ENCODE measurements at regions not wholly inside any gene's neighbourhood (a gene's known extent, or its start where the extent isn't known, plus 50 kb on each side); places are given as distances from the start of the nearest gene placed in this dataset.

- TF ChIP-seq ZBTB7A (IDR thresholded peaks at IDR 0.05; ENCODE audit: low read depth), result no peak
- no peak for TF ChIP-seq EP300 (IDR thresholded peaks at IDR 0.05; ENCODE audit: borderline replicate concordance)
- no peak for TF ChIP-seq TAF1 (IDR thresholded peaks at IDR 0.05; ENCODE audit: low read depth)
- TF ChIP-seq NFIC (IDR thresholded peaks at IDR 0.05), result no peak
- TF ChIP-seq MAX (IDR thresholded peaks at IDR 0.05), result no peak
- TF ChIP-seq, protein P1, sequence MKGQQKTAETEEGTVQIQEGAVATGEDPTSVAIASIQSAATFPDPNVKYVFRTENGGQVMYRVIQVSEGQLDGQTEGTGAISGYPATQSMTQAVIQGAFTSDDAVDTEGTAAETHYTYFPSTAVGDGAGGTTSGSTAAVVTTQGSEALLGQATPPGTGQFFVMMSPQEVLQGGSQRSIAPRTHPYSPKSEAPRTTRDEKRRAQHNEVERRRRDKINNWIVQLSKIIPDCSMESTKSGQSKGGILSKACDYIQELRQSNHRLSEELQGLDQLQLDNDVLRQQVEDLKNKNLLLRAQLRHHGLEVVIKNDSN (IDR thresholded peaks at IDR 0.05), result no peak
- no peak for TF ChIP-seq EGR1 (IDR thresholded peaks at IDR 0.05)
- TF ChIP-seq TEAD4 (IDR thresholded peaks at IDR 0.05), result no peak
- no peak for TF ChIP-seq RAD21 (IDR thresholded peaks at IDR 0.05; ENCODE audit: low read depth)
These were observed 192.2 kb upstream of the ITM2A start for GRCh38 chrX:79559290-79559689.

- TF ChIP-seq REST (IDR thresholded peaks at IDR 0.05; ENCODE audit: low read depth) (no peak), NFIC (IDR thresholded peaks at IDR 0.05) (no peak), YY1 (IDR thresholded peaks at IDR 0.05; ENCODE audit: low read depth) (no peak), TAF1 (IDR thresholded peaks at IDR 0.05; ENCODE audit: low read depth) (no peak), EP300 (IDR thresholded peaks at IDR 0.05; ENCODE audit: borderline replicate concordance) (no peak), TCF12 (IDR thresholded peaks at IDR 0.05; ENCODE audit: low read depth) (no peak), RAD21 (IDR thresholded peaks at IDR 0.05; ENCODE audit: low read depth) (no peak), TEAD4 (IDR thresholded peaks at IDR 0.05) (no peak), MAX (IDR thresholded peaks at IDR 0.05) (no peak)
- TF ChIP-seq, protein P1 (IDR thresholded peaks at IDR 0.05), result no peak
These were observed 190.1 kb upstream of the ITM2A start for GRCh38 chrX:79557212-79557611.

GRCh38 chrX:79556800-79557199, 189.7 kb upstream of the ITM2A start:
- TF ChIP-seq YY1 (IDR thresholded peaks at IDR 0.05; ENCODE audit: low read depth) (no peak), TEAD4 (IDR thresholded peaks at IDR 0.05) (no peak), TAF1 (IDR thresholded peaks at IDR 0.05; ENCODE audit: low read depth) (no peak)

GRCh38 chrX:79530310-79531108, 163.4 kb upstream of the ITM2A start:
- TF ChIP-seq, protein P1 (IDR thresholded peaks at IDR 0.05), result no peak
- TF ChIP-seq NFIC (IDR thresholded peaks at IDR 0.05), result no peak
- no peak for TF ChIP-seq YY1 (IDR thresholded peaks at IDR 0.05; ENCODE audit: low read depth)
- TF ChIP-seq FOXM1 (IDR thresholded peaks at IDR 0.05; ENCODE audit: borderline replicate concordance, low read depth), result no peak
- TF ChIP-seq CREB1 (IDR thresholded peaks at IDR 0.05; ENCODE audit: low read depth), result no peak
- no peak for TF ChIP-seq MAX (IDR thresholded peaks at IDR 0.05)
- no peak for TF ChIP-seq ZBTB7A (IDR thresholded peaks at IDR 0.05; ENCODE audit: low read depth)
- no peak for TF ChIP-seq EP300 (IDR thresholded peaks at IDR 0.05; ENCODE audit: borderline replicate concordance)
- no peak for TF ChIP-seq EGR1 (IDR thresholded peaks at IDR 0.05)
- TF ChIP-seq TEAD4 (IDR thresholded peaks at IDR 0.05), result no peak
- TF ChIP-seq TAF1 (IDR thresholded peaks at IDR 0.05; ENCODE audit: low read depth), result no peak
- TF ChIP-seq REST (IDR thresholded peaks at IDR 0.05; ENCODE audit: low read depth), result no peak
- TF ChIP-seq TCF12 (IDR thresholded peaks at IDR 0.05; ENCODE audit: low read depth), result no peak
- no peak for TF ChIP-seq CEBPB (IDR thresholded peaks at IDR 0.05)
- no peak for TF ChIP-seq RAD21 (IDR thresholded peaks at IDR 0.05; ENCODE audit: low read depth)

DNA sequence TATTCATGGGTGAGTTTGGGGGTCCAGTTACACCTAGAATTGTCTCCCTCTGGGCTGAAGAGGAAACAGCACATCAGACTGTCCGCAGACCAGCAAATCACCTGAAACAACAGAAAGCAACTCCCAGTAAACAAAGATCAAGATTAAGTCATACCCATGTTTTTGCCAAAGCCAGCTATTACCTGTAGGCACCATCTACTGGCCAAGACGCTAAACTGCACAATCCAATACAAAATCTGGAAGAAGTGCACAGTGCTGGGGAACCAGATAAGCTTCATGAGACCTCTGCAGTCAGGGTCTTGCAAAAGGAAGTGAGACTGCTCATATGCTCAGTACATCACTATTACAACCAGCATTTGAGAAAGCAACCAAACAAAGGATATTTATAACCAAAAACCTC, 157.5 kb upstream of the ITM2A start:
- no peak for TF ChIP-seq TAF1 (IDR thresholded peaks at IDR 0.05; ENCODE audit: low read depth)
- no peak for TF ChIP-seq TCF12 (IDR thresholded peaks at IDR 0.05; ENCODE audit: low read depth)
- no peak for TF ChIP-seq FOXM1 (IDR thresholded peaks at IDR 0.05; ENCODE audit: borderline replicate concordance, low read depth)
- no peak for TF ChIP-seq CEBPB (IDR thresholded peaks at IDR 0.05)
- TF ChIP-seq REST (IDR thresholded peaks at IDR 0.05; ENCODE audit: low read depth), result no peak
- TF ChIP-seq EGR1 (IDR thresholded peaks at IDR 0.05), result no peak
- TF ChIP-seq NFIC (IDR thresholded peaks at IDR 0.05), result no peak
- no peak for TF ChIP-seq ZBTB7A (IDR thresholded peaks at IDR 0.05; ENCODE audit: low read depth)
- TF ChIP-seq EP300 (IDR thresholded peaks at IDR 0.05; ENCODE audit: borderline replicate concordance), result no peak
- TF ChIP-seq, protein P1 (IDR thresholded peaks at IDR 0.05), result no peak
